ENCODE measurements at regions not wholly inside any gene's neighbourhood (a gene's known extent, or its start where the extent isn't known, plus 50 kb on each side); places are given as distances from the start of the nearest gene placed in this dataset.

DNA sequence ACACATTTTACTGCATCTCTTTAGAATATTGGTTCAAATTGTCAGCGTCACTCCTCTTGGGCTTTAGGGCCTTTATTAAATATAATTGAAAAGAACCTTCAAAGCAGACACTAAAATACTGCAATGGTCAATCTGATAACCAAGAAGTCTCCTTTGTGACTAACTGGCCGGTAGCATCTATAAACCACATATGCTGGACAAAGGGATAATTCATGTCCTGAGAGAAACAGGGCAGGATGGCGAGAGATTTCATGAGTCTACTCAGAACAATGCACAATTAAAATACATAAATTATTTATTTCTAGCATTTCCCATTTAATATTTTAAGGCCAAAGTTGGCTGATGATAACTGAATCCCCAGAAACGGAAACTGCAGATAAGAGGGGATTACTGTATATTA lies 1083.4 kb upstream of the CDH18 start:
- TF ChIP-seq CTCF (conservative IDR thresholded peaks at IDR 0.05; ENCODE audit: low read depth, low read length) (no peak), EZH2 (IDR thresholded peaks at IDR 0.05; ENCODE audit: borderline replicate concordance, low read depth, low read length, poor library complexity, severe bottlenecking) (no peak)

All from A673 (cell line).